ENCODE measurements at regions not wholly inside any gene's neighbourhood (a gene's known extent, or its start where the extent isn't known, plus 50 kb on each side); places are given as distances from the start of the nearest gene placed in this dataset.

DNA sequence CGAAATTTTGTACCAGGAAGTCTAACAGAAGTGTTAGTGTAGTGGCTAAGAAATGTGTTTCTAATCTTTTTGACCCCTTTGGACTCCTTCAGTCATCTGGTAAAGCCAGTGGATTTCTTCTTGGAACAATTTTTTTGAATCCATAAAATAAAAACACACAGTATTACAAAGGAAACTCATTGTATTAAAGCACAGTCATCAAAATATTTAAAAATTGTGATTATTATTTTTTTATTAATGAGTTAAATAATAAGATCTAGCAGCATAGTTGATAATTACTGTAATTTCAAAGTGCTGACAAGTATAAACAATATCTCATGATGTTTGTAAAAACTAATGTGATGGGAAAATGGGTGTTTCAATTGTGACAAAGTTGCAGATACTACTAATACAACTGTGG lies 72.2 kb upstream of the LRRC3B start:
- DNase-seq (ENCODE audit: low read depth in 2 of 2): no peak
- TF ChIP-seq, protein P1, sequence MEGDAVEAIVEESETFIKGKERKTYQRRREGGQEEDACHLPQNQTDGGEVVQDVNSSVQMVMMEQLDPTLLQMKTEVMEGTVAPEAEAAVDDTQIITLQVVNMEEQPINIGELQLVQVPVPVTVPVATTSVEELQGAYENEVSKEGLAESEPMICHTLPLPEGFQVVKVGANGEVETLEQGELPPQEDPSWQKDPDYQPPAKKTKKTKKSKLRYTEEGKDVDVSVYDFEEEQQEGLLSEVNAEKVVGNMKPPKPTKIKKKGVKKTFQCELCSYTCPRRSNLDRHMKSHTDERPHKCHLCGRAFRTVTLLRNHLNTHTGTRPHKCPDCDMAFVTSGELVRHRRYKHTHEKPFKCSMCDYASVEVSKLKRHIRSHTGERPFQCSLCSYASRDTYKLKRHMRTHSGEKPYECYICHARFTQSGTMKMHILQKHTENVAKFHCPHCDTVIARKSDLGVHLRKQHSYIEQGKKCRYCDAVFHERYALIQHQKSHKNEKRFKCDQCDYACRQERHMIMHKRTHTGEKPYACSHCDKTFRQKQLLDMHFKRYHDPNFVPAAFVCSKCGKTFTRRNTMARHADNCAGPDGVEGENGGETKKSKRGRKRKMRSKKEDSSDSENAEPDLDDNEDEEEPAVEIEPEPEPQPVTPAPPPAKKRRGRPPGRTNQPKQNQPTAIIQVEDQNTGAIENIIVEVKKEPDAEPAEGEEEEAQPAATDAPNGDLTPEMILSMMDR (conservative IDR thresholded peaks at IDR 0.05 in 1 of 2, IDR thresholded peaks at IDR 0.05 in 1 of 2; ENCODE audit: low read depth in 1 of 2, low read length in 2 of 2): no peak
- no peak for TF ChIP-seq EZH2 (IDR thresholded peaks at IDR 0.05; ENCODE audit: low read length, missing control alignments)
- Histone ChIP-seq H4K20me1 (ENCODE audit: control insufficient read depth, extremely low read depth, insufficient read depth, low read length) (no peaks in the 10 kb centered on the region), H3K36me3 (ENCODE audit: control insufficient read depth, insufficient read depth, low read length) (no peaks in the 10 kb centered on the region), H3K4me2 (ENCODE audit: extremely low read depth, insufficient read depth, low read length) (no peak overlapping the region), H3K9me3 (ENCODE audit: control insufficient read depth, insufficient read depth, low read depth, low read length) (no peaks in the 10 kb centered on the region), H3K27ac (ENCODE audit: insufficient read depth, low read length) (no peak overlapping the region), H3K27me3 (ENCODE audit: control insufficient read depth, insufficient read depth, low read length) (no peaks in the 10 kb centered on the region), H3K9ac (ENCODE audit: insufficient read depth, low read length) (no peak overlapping the region), H2AFZ (ENCODE audit: low read length) (no peak overlapping the region), H3K4me1 (ENCODE audit: control insufficient read depth, extremely low read depth, insufficient read depth, low read length) (no peaks in the 10 kb centered on the region), H3K79me2 (ENCODE audit: control insufficient read depth, insufficient read depth, low read length) (no peaks in the 10 kb centered on the region), H3K4me3 (replicated peaks in 1 of 4; ENCODE audit: control extremely low read depth in 1 of 4, insufficient read depth in 1 of 4, low read depth in 3 of 4, low read length in 4 of 4) (no peak overlapping the region)

DNA sequence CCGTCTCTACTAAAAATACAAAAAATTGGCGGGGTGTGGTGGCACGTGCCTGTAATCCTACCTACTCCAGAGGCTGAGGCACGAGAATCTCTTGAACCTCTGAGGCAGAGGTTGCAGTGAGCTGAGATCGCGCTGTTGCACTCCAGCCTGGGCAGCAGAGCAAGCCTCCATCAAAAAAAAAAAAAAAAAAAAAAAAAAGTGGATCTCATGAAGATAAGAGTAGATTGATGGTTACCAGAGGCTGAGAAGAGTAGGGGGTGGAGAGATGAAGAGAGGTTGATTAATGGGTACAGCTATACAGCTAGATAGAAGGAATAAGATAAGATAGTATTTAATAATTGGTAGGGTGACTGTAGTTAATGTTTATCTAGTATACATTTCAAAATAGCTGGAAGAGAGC lies 65.9 kb upstream of the LRRC3B start:
- H3K4me3 ChIP-seq (replicated peaks in 1 of 4; ENCODE audit: control extremely low read depth in 1 of 4, insufficient read depth in 1 of 4, low read depth in 3 of 4, low read length in 4 of 4): no peak overlapping the region
- no peaks in the 10 kb centered on the region for H3K79me2 ChIP-seq (ENCODE audit: control insufficient read depth, insufficient read depth, low read length)
- no peak overlapping the region for H3K9ac ChIP-seq (ENCODE audit: insufficient read depth, low read length)
- no peaks in the 10 kb centered on the region for H3K27me3 ChIP-seq (ENCODE audit: control insufficient read depth, insufficient read depth, low read length)
- TF ChIP-seq EZH2 (IDR thresholded peaks at IDR 0.05; ENCODE audit: low read length, missing control alignments): no peak
- TF ChIP-seq, protein P1 (conservative IDR thresholded peaks at IDR 0.05 in 1 of 2, IDR thresholded peaks at IDR 0.05 in 1 of 2; ENCODE audit: low read depth in 1 of 2, low read length in 2 of 2): no peak
- no peak overlapping the region for H3K4me2 ChIP-seq (ENCODE audit: extremely low read depth, insufficient read depth, low read length)
- no peaks in the 10 kb centered on the region for H3K9me3 ChIP-seq (ENCODE audit: control insufficient read depth, insufficient read depth, low read depth, low read length)
- DNase-seq (ENCODE audit: low read depth in 2 of 2): no peak
- no peaks in the 10 kb centered on the region for H3K36me3 ChIP-seq (ENCODE audit: control insufficient read depth, insufficient read depth, low read length)
- no peak overlapping the region for H3K27ac ChIP-seq (ENCODE audit: insufficient read depth, low read length)
- no peaks in the 10 kb centered on the region for H4K20me1 ChIP-seq (ENCODE audit: control insufficient read depth, extremely low read depth, insufficient read depth, low read length)
- H3K4me1 ChIP-seq (ENCODE audit: control insufficient read depth, extremely low read depth, insufficient read depth, low read length): no peaks in the 10 kb centered on the region
- H2AFZ ChIP-seq (ENCODE audit: low read length): no peak overlapping the region

DNA sequence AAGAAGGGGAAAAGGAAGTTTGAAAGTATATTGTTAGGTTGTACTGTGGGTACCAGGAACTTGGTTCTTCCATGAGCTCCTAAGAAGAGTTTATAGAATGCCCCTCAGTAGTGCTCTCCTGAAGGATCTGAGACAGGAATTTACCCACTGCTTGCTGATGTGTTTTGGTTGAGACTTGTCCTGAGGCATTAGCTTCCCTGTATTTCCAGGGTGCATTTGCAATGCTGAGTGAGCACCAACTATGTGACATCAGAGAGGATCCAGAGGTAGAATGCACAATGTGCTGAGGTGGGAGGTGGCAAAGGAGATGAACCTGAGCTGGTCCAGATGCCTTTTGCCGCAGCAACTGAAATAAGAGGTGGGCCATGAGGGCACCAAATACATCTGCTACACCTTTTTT lies 64.3 kb upstream of the LRRC3B start:
- no peaks in the 10 kb centered on the region for H3K9me3 ChIP-seq (ENCODE audit: control insufficient read depth, insufficient read depth, low read depth, low read length)
- TF ChIP-seq, protein P1 (conservative IDR thresholded peaks at IDR 0.05 in 1 of 2, IDR thresholded peaks at IDR 0.05 in 1 of 2; ENCODE audit: low read depth in 1 of 2, low read length in 2 of 2): no peak
- TF ChIP-seq EZH2 (IDR thresholded peaks at IDR 0.05; ENCODE audit: low read length, missing control alignments): no peak
- no peaks in the 10 kb centered on the region for H3K36me3 ChIP-seq (ENCODE audit: control insufficient read depth, insufficient read depth, low read length)
- H2AFZ ChIP-seq (ENCODE audit: low read length): no peak overlapping the region
- H3K9ac ChIP-seq (ENCODE audit: insufficient read depth, low read length): no peak overlapping the region
- H3K4me1 ChIP-seq (ENCODE audit: control insufficient read depth, extremely low read depth, insufficient read depth, low read length): no peaks in the 10 kb centered on the region
- no peak overlapping the region for H3K27ac ChIP-seq (ENCODE audit: insufficient read depth, low read length)
- H3K27me3 ChIP-seq (ENCODE audit: control insufficient read depth, insufficient read depth, low read length): no peaks in the 10 kb centered on the region
- no peaks in the 10 kb centered on the region for H3K79me2 ChIP-seq (ENCODE audit: control insufficient read depth, insufficient read depth, low read length)
- no peak overlapping the region for H3K4me3 ChIP-seq (replicated peaks in 1 of 4; ENCODE audit: control extremely low read depth in 1 of 4, insufficient read depth in 1 of 4, low read depth in 3 of 4, low read length in 4 of 4)
- DNase-seq (ENCODE audit: low read depth in 2 of 2): no peak
- H3K4me2 ChIP-seq (ENCODE audit: extremely low read depth, insufficient read depth, low read length): no peak overlapping the region
- no peaks in the 10 kb centered on the region for H4K20me1 ChIP-seq (ENCODE audit: control insufficient read depth, extremely low read depth, insufficient read depth, low read length)
